ENCODE measurements at regions not wholly inside any gene's neighbourhood (a gene's known extent, or its start where the extent isn't known, plus 50 kb on each side); places are given as distances from the start of the nearest gene placed in this dataset.

DNA sequence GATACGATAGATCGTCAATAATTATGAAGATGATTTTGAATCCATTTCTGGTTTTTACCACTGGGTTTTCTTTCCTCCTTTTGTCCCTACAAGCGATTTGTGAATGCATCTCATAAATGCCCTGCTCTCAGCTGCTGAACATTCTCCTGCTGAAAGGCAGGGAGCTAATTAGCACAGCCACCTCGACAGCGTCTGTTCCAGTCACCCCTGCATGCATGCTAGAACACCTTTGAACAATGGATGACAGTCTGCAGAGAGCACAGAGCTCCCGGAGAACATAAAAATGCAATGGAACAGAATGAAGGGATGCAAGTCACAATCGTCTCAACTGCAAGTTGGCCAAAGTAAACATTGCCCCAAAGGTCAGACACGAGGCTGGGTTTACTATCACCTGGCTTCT, 105.8 kb downstream of the SLC35B3 start:
- intact Hi-C loops (cut with DNase I; ENCODE audit: low total_unique reads): no loop called here
- in situ Hi-C loops (cut with MboI; ENCODE audit: low sequenced_read_pairs in 4 of 4): no loop called here
- H3K36me3 ChIP-seq: no peaks in the 10 kb centered on the region
- no peak for DNase-seq
- H3K4me3 ChIP-seq: no peak overlapping the region
- H3K27me3 ChIP-seq: no peaks in the 10 kb centered on the region
- H3K9me3 ChIP-seq: no peaks in the 10 kb centered on the region
- TF ChIP-seq, protein P1, sequence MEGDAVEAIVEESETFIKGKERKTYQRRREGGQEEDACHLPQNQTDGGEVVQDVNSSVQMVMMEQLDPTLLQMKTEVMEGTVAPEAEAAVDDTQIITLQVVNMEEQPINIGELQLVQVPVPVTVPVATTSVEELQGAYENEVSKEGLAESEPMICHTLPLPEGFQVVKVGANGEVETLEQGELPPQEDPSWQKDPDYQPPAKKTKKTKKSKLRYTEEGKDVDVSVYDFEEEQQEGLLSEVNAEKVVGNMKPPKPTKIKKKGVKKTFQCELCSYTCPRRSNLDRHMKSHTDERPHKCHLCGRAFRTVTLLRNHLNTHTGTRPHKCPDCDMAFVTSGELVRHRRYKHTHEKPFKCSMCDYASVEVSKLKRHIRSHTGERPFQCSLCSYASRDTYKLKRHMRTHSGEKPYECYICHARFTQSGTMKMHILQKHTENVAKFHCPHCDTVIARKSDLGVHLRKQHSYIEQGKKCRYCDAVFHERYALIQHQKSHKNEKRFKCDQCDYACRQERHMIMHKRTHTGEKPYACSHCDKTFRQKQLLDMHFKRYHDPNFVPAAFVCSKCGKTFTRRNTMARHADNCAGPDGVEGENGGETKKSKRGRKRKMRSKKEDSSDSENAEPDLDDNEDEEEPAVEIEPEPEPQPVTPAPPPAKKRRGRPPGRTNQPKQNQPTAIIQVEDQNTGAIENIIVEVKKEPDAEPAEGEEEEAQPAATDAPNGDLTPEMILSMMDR (IDR thresholded peaks at IDR 0.05 in 4 of 5, conservative IDR thresholded peaks at IDR 0.05 in 1 of 5): no peak
- no peak for TF ChIP-seq POLR2A (IDR thresholded peaks at IDR 0.05)
- no peak overlapping the region for H3K27ac ChIP-seq
- no peaks in the 10 kb centered on the region for H3K4me1 ChIP-seq
- ATAC-seq: no peak

DNA sequence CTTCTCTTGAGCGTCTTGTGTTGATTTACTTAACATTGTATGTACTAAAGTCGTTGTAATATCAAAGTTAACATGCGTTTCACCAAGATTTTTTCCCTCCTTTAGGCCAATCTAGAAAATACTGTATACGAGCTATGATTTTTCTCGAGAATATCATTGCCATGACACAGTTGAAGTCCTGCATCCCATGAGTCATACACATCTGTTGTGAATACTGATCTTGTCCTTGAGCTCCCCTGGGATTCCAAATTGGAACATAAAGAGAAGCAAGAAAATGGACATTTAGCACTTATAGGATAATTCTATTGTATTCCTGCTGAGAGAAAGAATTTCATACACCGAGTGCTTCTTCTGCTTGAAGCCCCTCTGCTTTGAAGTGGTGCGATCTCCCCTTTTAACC, 109.6 kb downstream of the SLC35B3 start:
- intact Hi-C loops (cut with DNase I; ENCODE audit: low total_unique reads): no loop called here
- Histone ChIP-seq H3K27ac (no peak overlapping the region), H3K4me3 (no peak overlapping the region), H3K27me3 (no peaks in the 10 kb centered on the region), H3K9me3 (no peaks in the 10 kb centered on the region), H3K36me3 (no peaks in the 10 kb centered on the region), H3K4me1 (no peaks in the 10 kb centered on the region)
- ATAC-seq (no peak), DNase-seq (no peak)
- in situ Hi-C loops (cut with MboI; ENCODE audit: low sequenced_read_pairs in 4 of 4): no loop called here
- TF ChIP-seq, protein P1 (IDR thresholded peaks at IDR 0.05 in 4 of 5, conservative IDR thresholded peaks at IDR 0.05 in 1 of 5): no peak
- no peak for TF ChIP-seq POLR2A (IDR thresholded peaks at IDR 0.05)

DNA sequence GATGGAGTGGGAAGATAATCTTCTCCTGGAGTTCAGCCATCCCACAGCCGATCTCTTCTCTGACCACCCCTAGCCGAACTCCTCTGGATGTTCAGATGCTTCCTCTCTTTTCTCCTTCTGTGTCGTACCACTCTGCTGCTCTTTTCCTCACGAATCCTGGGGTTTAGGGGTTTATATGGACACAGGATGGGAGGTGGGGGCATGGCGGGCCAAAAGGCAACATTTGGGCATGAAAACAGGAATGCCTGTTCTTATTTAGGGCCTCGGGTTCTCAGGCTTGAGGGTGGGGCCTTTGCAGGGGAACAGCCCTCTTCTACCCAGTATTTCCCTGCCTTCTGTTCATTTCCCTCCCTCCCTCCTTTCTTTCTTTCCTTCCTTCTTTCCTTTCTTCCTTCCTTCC, 112.7 kb downstream of the SLC35B3 start:
- in situ Hi-C loops (cut with MboI; ENCODE audit: low sequenced_read_pairs in 4 of 4): no loop called here
- no peaks in the 10 kb centered on the region for H3K27me3 ChIP-seq
- no peaks in the 10 kb centered on the region for H3K9me3 ChIP-seq
- ATAC-seq (no peak), DNase-seq (no peak)
- TF ChIP-seq, protein P1 (IDR thresholded peaks at IDR 0.05 in 4 of 5, conservative IDR thresholded peaks at IDR 0.05 in 1 of 5): no peak
- no peak for TF ChIP-seq POLR2A (IDR thresholded peaks at IDR 0.05)
- H3K36me3 ChIP-seq: no peaks in the 10 kb centered on the region
- H3K4me3 ChIP-seq: no peak overlapping the region
- intact Hi-C loops (cut with DNase I; ENCODE audit: low total_unique reads): no loop called here
- no peaks in the 10 kb centered on the region for H3K4me1 ChIP-seq
- H3K27ac ChIP-seq: no peak overlapping the region

DNA sequence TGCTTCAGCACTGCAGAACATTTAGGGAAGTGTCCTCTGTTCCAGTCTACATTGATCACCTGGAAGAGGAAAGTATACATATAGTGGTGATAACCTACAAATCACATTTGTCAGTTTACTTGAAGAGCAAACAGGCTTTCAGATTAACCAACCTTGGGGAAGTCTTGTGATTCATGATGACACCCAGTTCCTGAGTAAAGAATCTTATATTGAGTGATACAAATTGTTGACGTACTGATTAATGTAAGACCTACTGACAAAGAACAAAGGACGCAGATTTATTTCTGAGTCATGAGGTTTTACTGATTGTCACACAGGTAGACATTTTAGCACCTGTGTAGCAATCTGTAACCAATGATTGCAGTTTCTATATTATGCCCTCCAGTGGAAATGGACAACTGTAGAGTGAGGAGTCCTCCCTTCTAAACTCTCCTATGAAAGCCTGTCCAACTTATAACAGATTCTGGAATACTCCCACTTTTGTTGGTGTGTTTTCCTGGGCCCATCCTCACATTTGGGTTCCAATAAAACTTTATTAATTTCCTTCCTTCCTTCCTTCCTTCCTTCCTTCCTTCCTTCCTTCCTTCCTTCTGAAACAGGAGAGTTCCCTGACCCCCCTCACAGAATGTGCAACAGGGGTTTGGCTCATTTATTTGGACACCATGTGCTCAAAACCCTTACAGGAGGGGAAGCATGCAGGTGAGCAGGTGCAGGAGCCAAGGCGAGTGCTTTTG, 113.5 kb downstream of the SLC35B3 start:
- no peak overlapping the region for H3K4me3 ChIP-seq
- H3K9me3 ChIP-seq: no peaks in the 10 kb centered on the region
- H3K36me3 ChIP-seq: no peaks in the 10 kb centered on the region
- no peaks in the 10 kb centered on the region for H3K27me3 ChIP-seq
- in situ Hi-C loops (cut with MboI; ENCODE audit: low sequenced_read_pairs in 4 of 4): no loop called here
- TF ChIP-seq, protein P1 (IDR thresholded peaks at IDR 0.05 in 4 of 5, conservative IDR thresholded peaks at IDR 0.05 in 1 of 5): no peak
- TF ChIP-seq POLR2A (IDR thresholded peaks at IDR 0.05): no peak
- no peak overlapping the region for H3K27ac ChIP-seq
- no peak for DNase-seq
- H3K4me1 ChIP-seq: no peaks in the 10 kb centered on the region
- ATAC-seq: no peak
- intact Hi-C loops (cut with DNase I; ENCODE audit: low total_unique reads): no loop called here

DNA sequence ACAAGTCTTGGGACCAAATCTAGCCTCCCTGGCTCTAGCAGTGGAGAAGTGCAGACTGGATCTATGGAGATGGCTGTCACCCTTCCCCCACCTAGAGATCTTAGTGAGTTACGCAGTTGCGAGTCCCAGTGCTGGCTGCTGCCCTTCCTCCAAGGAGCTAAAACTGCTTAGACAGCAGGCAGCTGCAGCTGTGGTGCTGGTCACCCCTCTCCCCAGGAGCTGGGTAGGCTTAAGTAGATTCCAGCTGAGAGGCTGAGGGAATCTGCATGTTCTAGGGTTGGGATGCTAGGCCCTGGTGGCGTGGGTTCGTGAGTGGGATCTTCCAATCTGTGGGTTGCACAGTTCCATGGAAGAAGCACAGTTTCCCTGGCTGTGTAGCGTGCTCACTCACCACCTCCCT, 120.2 kb downstream of the SLC35B3 start:
- no peak for TF ChIP-seq POLR2A (IDR thresholded peaks at IDR 0.05)
- TF ChIP-seq, protein P1 (IDR thresholded peaks at IDR 0.05 in 4 of 5, conservative IDR thresholded peaks at IDR 0.05 in 1 of 5): no peak
- Histone ChIP-seq H3K9me3 (no peaks in the 10 kb centered on the region), H3K4me3 (no peak overlapping the region), H3K27me3 (no peaks in the 10 kb centered on the region), H3K4me1 (no peaks in the 10 kb centered on the region), H3K36me3 (no peaks in the 10 kb centered on the region), H3K27ac (no peak overlapping the region)
- intact Hi-C loops (cut with DNase I; ENCODE audit: low total_unique reads): no loop called here
- ATAC-seq (no peak), DNase-seq (no peak)
- in situ Hi-C loops (cut with MboI; ENCODE audit: low sequenced_read_pairs in 4 of 4): no loop called here
